GM12878 (cell line): ENCODE measurements at regions not wholly inside any gene's neighbourhood (a gene's known extent, or its start where the extent isn't known, plus 50 kb on each side); places are given as distances from the start of the nearest gene placed in this dataset.

Source experiments
- CTCF ChIP-seq, 3 experiments: IDR thresholded peaks in 2 of 3; conservative IDR thresholded peaks in 1 of 3; 2 replicates each; pipeline ENCODE4 v1.5.1; 2011; ENCODE audit warnings: low read depth in 3 of 3, low read length in 3 of 3, mild to moderate bottlenecking in 3 of 3, control low read depth in 2 of 3, moderate library complexity in 2 of 3, inconsistent platforms in 1 of 3, mixed read lengths in 1 of 3; ENCODE audit not compliant: control insufficient read depth in 2 of 3, insufficient read depth in 1 of 3; ENCODE audit errors: extremely low read depth in 1 of 3
- EZH2 ChIP-seq: IDR thresholded peaks from 2 replicates; pipeline ENCODE4 v1.6.1; 2012; ENCODE audit warnings: low read depth, mild to moderate bottlenecking, control low read depth, inconsistent platforms, low read length, borderline replicate concordance; ENCODE audit not compliant: control insufficient read depth
- JUNB ChIP-seq: IDR thresholded peaks from 2 replicates; pipeline ENCODE4 v1.6.1; 2016; ENCODE audit warnings: antibody characterized with exemption, mild to moderate bottlenecking
- POLR2AphosphoS2 ChIP-seq: IDR thresholded peaks from 2 replicates; pipeline ENCODE4 v1.6.1; 2011; ENCODE audit warnings: low read depth, mild to moderate bottlenecking, low read length, improper control_type of control experiment, moderate library complexity
- SMAD1 ChIP-seq: fragments of 450-650 bp; IDR thresholded peaks from 2 replicates; pipeline ENCODE4 v1.6.1; 2018; ENCODE audit warnings: mild to moderate bottlenecking, low read depth; ENCODE audit not compliant: partially characterized antibody
- USF1 ChIP-seq: IDR thresholded peaks from 2 replicates; pipeline ENCODE4 v1.6.1; 2011; ENCODE audit warnings: borderline replicate concordance, low read depth, mild to moderate bottlenecking, moderate library complexity, mixed read lengths, low read length; ENCODE audit not compliant: insufficient read depth; ENCODE audit errors: extremely low read length
- ZNF24 ChIP-seq: fragments of 450-650 bp; IDR thresholded peaks from 2 replicates; pipeline ENCODE4 v1.6.1; 2017; ENCODE audit warnings: antibody characterized with exemption, mild to moderate bottlenecking

GRCh38 chr6:40885139-40885774 is 153.8 kb downstream of the UNC5CL start:
- TF ChIP-seq USF1 = no peak
- TF ChIP-seq JUNB = no peak
- TF ChIP-seq SMAD1 = no peak
- TF ChIP-seq CTCF (IDR thresholded peaks at IDR 0.05 in 2 of 3, conservative IDR thresholded peaks at IDR 0.05 in 1 of 3; ENCODE audit: control insufficient read depth in 2 of 3, extremely low read depth in 1 of 3, insufficient read depth in 1 of 3, low read depth in 3 of 3, low read length in 3 of 3) = no peak
- no peak for TF ChIP-seq POLR2AphosphoS2
- no peak for TF ChIP-seq EZH2
- no peak for TF ChIP-seq ZNF24
